ENCODE measurements at regions not wholly inside any gene's neighbourhood (a gene's known extent, or its start where the extent isn't known, plus 50 kb on each side); places are given as distances from the start of the nearest gene placed in this dataset.
A peak's percentile ranks its signal among the peaks of the same experiment; 100 is the strongest.
"Not testable (repeated sequence)": the region's sequence is repeated elsewhere in the genome, so short reads cannot be mapped to it uniquely, and the experiment has no call there.

DNA sequence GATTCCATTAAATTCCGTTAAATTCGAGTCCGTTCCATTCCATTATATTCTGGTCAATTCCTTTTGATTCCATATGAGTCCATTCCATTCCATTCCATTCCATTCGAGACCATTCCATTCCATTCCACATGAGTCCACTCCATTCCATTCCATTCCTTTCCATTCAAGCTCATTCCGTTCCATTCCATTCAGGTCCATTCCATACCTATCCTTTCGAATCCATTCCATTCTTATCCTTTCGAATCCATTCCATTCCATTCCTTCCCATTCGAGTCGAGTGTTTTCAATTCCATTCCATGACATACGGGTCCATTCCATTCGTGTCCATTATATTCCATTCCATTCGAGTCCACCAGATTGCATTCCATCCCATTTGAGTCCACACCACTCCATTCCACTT lies 1127.4 kb downstream of the RPIA start:
- Mint-ChIP-seq H3K36me3 (ENCODE audit: insufficient read depth) (no peaks in the 10 kb centered on the region), H3K4me3 (no peak overlapping the region), H3K9me3 (peaks cover 91 to 100% of the 10 kb centered on the region in 2 donors), H3K27me3 (no peaks in the 10 kb centered on the region), H3K4me1 (ENCODE audit: low read depth in 2 of 2) (no peaks in the 10 kb centered on the region), H3K27ac (no peak overlapping the region)
- ATAC-seq (replicated peaks) (no peak), DNase-seq (no peak)

DNA sequence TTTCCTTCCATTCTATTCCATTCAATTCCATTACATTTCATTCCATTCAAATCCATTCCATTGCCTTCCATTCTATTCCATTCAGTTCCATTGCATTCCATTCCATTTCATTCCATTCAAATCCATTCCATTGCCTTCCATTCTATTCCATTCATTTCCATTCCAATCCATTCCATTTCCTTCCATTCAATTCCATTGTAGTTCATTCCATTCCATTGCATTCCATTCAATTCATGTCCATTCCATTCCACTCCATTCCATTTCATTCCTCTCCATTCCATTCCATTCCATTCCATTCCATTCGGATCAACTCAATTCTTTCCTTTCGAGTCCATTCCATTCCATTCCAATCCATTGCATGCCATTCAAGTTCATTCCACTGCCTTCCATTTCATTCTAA lies 1128.3 kb downstream of the RPIA start:
- Mint-ChIP-seq H3K4me3 (no peak overlapping the region), H3K9me3 (peaks cover 90 to 92% of the 10 kb centered on the region in 2 donors), H3K27ac (no peak overlapping the region), H3K36me3 (ENCODE audit: insufficient read depth) (no peaks in the 10 kb centered on the region), H3K4me1 (ENCODE audit: low read depth in 2 of 2) (no peaks in the 10 kb centered on the region), H3K27me3 (no peaks in the 10 kb centered on the region)
- ATAC-seq (replicated peaks) (no peak), DNase-seq (no peak)

DNA sequence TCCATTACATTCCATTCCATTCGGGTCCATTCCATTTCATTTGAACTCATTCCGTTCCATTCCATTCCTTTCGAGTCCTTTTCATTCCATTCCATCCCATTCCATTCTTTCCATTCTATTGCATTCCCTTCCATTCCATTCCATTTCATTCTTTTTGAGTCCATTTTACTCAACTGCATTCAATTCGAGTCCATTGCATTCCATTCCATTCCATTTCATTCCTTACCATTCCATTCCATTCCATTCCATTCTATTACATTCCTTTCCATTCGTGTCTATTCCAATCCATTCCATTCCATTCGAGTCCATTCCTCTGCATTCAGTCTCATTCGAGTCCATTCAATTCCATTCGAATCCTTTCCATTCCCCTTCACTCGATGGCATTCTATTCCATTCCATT lies 1128.8 kb downstream of the RPIA start:
- Mint-ChIP-seq H3K27me3 (no peaks in the 10 kb centered on the region), H3K9me3 (peaks cover 88 to 90% of the 10 kb centered on the region in 2 donors), H3K4me3 (no peak overlapping the region), H3K4me1 (ENCODE audit: low read depth in 2 of 2) (no peaks in the 10 kb centered on the region), H3K36me3 (ENCODE audit: insufficient read depth) (no peaks in the 10 kb centered on the region), H3K27ac (no peak overlapping the region)
- no peak for DNase-seq
- no peak for ATAC-seq (replicated peaks)

DNA sequence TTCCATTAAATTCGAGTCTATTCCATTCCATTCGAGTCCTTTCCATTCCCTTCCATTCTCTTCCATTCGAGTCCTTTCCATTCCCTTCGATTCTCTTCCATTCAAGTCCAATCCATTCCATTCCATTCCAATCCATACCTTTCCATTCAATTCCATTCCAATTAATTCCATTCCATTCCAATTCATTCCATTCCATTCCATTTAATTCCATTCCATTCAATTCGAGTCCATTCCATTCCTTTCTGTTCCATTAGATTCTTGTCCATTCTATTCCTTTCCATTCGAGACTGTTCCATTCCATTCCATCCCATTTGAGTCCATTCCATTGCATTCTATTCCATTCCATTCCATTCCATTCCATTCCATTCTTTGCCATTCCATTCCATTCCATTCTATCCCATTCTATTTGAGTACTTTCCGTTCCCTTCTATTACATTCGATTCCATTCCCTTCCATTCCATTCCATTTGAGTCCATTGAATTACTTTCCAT lies 1130.0 kb downstream of the RPIA start:
- Mint-ChIP-seq H3K36me3 (ENCODE audit: insufficient read depth) (no peaks in the 10 kb centered on the region), H3K27ac (no peak overlapping the region), H3K9me3 (peaks cover 76 to 90% of the 10 kb centered on the region in 2 donors), H3K27me3 (no peaks in the 10 kb centered on the region), H3K4me3 (no peak overlapping the region), H3K4me1 (ENCODE audit: low read depth in 2 of 2) (no peaks in the 10 kb centered on the region)
- ATAC-seq (replicated peaks) = no peak
- DNase-seq = no peak

DNA sequence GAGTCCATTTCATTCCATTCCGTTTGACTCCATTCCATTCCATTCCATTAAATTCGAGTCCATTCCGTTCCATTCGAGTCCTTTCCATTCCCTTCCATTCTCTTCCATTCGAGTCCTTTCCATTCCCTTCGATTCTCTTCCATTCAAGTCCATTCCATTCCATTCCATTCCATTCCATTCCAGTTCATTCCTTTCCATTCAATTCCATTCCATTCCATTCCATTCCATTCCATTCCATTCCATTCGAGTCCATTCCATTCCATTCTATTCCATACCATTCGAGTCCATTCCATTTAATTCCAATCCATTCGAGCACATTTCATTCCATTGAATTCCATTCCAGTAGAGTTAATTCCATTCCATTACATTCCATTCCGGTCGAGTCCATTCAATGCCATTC lies 1130.9 kb downstream of the RPIA start:
- not testable (repeated sequence) for H3K4me1 Mint-ChIP-seq (ENCODE audit: low read depth in 2 of 2); ATAC-seq (replicated peaks); H3K4me3 Mint-ChIP-seq; H3K27me3 Mint-ChIP-seq; DNase-seq; H3K36me3 Mint-ChIP-seq (ENCODE audit: insufficient read depth); H3K27ac Mint-ChIP-seq
- peaks cover 67 to 89% of the 10 kb centered on the region in 2 donors for H3K9me3 Mint-ChIP-seq

DNA sequence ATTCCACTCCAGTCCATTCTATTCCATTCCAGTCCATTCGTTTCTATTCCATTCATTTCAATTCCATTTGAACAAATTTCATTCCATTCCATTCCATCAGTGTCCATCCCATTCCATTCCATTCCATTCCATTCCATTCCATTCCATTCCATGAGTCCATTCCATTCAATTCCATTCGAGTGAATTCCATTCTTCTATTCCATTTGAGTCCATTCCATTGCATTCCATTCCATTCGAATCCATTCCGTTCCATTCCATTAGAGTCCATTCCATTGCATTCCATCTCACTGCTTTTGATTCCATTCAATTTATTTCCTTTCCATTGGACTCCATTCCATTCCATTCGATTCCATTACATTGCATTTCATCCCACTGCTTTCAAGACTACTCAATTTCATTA lies 1132.1 kb downstream of the RPIA start:
- H3K4me1 Mint-ChIP-seq (ENCODE audit: low read depth in 2 of 2) = no peaks in the 10 kb centered on the region
- H3K27ac Mint-ChIP-seq = no peak overlapping the region
- peaks cover 55 to 79% of the 10 kb centered on the region in 2 donors for H3K9me3 Mint-ChIP-seq
- no peaks in the 10 kb centered on the region for H3K36me3 Mint-ChIP-seq (ENCODE audit: insufficient read depth)
- H3K27me3 Mint-ChIP-seq = no peaks in the 10 kb centered on the region
- no peak overlapping the region for H3K4me3 Mint-ChIP-seq
- DNase-seq (no peak), ATAC-seq (replicated peaks) (no peak)

DNA sequence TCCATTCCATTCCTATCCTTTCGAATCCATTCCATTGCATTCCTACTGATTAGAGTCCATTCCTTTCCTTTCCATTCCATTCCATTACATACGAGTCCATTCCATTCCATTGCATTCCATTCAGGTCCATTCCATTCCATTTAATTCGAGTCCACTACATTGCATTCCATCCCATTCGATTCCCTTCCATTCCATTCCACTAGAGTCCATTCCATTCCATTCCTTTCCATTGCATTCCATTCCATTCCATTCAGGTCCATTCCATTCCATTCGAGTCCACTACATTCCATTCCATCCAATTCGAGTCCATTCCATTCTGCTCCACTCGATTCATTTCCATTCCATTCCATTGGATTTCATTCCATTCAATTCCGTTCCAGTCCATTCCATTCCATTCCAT lies 1133.6 kb downstream of the RPIA start:
- no peaks in the 10 kb centered on the region for H3K27me3 Mint-ChIP-seq
- H3K4me3 Mint-ChIP-seq = no peak overlapping the region
- DNase-seq (no peak), ATAC-seq (replicated peaks) (no peak)
- H3K27ac Mint-ChIP-seq = no peak overlapping the region
- no peaks in the 10 kb centered on the region for H3K4me1 Mint-ChIP-seq (ENCODE audit: low read depth in 2 of 2)
- H3K9me3 Mint-ChIP-seq = peaks cover 40 to 71% of the 10 kb centered on the region in 2 donors
- no peaks in the 10 kb centered on the region for H3K36me3 Mint-ChIP-seq (ENCODE audit: insufficient read depth)

DNA sequence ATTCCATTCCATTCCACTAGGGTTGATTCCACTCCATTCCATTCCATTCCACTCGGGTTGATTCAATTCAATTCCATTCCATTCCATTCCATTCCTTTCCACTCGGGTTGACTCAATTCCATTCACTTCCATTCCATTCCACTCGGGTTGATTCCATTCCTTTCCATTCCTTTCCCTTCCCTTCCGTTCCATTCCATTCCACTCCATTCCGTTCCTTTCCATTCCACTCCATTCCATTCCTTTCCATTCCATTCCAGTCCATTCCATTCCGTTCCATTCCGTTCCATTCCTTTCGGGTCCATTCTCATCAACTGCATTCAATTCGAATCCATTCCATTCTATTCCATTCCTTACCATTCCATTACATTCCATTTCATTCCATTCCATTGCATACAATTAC lies 1135.3 kb downstream of the RPIA start:
- not testable (repeated sequence) for H3K27ac Mint-ChIP-seq; DNase-seq; ATAC-seq (replicated peaks); H3K4me1 Mint-ChIP-seq (ENCODE audit: low read depth in 2 of 2); H3K4me3 Mint-ChIP-seq; H3K36me3 Mint-ChIP-seq (ENCODE audit: insufficient read depth); H3K27me3 Mint-ChIP-seq
- H3K9me3 Mint-ChIP-seq = peaks cover 31 to 64% of the 10 kb centered on the region in 2 donors

DNA sequence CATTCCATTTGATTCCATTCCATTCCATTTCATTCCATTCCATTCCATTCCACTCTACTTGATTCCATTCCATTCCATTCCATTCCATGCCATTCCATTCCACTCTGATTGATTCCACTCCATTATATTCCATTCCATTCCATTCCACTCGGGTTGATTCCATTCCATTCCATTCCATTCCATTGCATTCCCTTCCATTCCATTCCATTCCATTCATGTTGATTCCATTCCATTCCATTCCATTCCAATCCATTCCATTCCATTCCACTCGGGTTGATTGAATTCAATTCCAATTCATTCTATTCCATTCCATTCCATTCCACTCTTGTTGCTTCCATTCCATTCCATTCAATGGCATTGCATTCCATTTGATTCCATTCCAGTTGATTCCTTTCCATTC lies 1136.4 kb downstream of the RPIA start:
- peaks cover 20 to 58% of the 10 kb centered on the region in 2 donors for H3K9me3 Mint-ChIP-seq
- not testable (repeated sequence) for H3K36me3 Mint-ChIP-seq (ENCODE audit: insufficient read depth); ATAC-seq (replicated peaks); H3K27me3 Mint-ChIP-seq; DNase-seq; H3K4me1 Mint-ChIP-seq (ENCODE audit: low read depth in 2 of 2); H3K27ac Mint-ChIP-seq; H3K4me3 Mint-ChIP-seq

DNA sequence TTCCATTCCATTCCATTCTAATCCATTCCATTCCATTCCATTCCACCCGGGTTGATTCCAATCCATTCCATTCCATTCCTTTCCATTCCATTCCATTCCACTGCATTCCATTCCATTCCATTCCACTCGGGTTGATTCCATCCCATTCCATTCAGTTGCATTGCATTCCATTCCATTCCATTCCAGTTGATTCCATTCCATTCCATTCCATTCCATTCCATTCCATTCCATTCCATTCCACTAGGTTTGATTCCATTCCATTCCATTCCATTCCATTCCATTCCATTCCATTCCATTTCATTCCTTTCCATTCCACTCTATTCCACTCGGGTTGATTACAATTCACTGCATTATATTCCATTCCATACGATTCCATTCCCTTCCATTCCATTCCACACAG lies 1136.9 kb downstream of the RPIA start:
- not testable (repeated sequence) for H3K27me3 Mint-ChIP-seq; ATAC-seq (replicated peaks); H3K27ac Mint-ChIP-seq; H3K4me1 Mint-ChIP-seq (ENCODE audit: low read depth in 2 of 2); H3K4me3 Mint-ChIP-seq; H3K36me3 Mint-ChIP-seq (ENCODE audit: insufficient read depth); DNase-seq
- H3K9me3 Mint-ChIP-seq = peaks cover 14 to 56% of the 10 kb centered on the region in 2 donors

DNA sequence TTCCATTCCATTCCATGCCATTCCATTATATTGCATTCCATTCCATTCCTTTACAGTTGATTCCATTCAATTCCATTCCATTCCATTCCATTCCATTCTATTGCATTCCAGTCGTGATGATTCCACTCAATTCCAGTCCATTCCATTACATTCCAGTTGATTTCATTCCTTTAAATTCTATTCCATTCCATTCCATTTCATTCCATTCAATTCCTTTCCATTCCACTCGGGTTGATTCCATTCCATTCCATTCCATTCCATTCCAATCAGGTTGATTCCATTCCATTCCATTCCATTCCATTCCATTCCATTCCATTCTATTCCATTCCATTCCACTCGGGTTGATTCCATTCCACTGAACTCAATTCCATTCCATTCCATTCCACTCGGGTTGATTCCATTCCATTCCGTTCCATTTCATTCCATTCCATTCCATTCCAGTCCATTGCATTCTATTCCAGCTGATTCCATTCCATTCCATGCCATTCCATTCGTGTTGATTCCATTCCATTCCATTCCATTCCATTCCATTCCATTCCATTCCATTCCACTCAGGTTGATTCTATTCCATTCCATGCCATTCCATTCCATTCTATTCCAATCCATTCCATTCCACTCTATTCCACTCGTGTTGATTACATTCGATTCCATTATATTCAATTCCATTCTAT lies 1137.6 kb downstream of the RPIA start:
- not testable (repeated sequence) for DNase-seq; H3K4me1 Mint-ChIP-seq (ENCODE audit: low read depth in 2 of 2); ATAC-seq (replicated peaks); H3K4me3 Mint-ChIP-seq; H3K36me3 Mint-ChIP-seq (ENCODE audit: insufficient read depth); H3K27ac Mint-ChIP-seq; H3K27me3 Mint-ChIP-seq
- H3K9me3 Mint-ChIP-seq = peaks cover 8 to 49% of the 10 kb centered on the region in 2 donors

DNA sequence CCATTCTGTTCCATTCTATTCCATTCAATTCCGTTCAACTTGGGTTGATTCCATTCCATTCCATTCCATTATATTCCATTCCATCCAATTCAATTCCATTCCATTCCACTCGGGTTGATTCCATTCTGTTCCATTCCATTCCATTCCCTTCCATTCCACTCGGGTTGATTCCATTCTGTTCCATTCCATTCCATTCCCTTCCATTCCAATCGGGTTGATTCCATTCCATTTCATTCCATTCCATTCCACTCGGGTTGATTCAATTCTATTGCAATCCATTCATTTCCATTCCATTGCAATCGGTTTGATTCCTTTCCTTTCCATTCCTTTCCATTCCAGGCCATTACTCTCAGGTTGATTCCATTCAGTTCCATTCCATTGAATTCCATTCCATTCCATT lies 1138.4 kb downstream of the RPIA start:
- H3K4me3 Mint-ChIP-seq = no peak overlapping the region
- H3K27me3 Mint-ChIP-seq = no peaks in the 10 kb centered on the region
- no peaks in the 10 kb centered on the region for H3K36me3 Mint-ChIP-seq (ENCODE audit: insufficient read depth)
- no peak overlapping the region for H3K27ac Mint-ChIP-seq
- no peak for DNase-seq
- H3K9me3 Mint-ChIP-seq = peaks cover 8 to 46% of the 10 kb centered on the region in 2 donors
- H3K4me1 Mint-ChIP-seq (ENCODE audit: low read depth in 2 of 2) = no peaks in the 10 kb centered on the region
- ATAC-seq (replicated peaks) = no peak

DNA sequence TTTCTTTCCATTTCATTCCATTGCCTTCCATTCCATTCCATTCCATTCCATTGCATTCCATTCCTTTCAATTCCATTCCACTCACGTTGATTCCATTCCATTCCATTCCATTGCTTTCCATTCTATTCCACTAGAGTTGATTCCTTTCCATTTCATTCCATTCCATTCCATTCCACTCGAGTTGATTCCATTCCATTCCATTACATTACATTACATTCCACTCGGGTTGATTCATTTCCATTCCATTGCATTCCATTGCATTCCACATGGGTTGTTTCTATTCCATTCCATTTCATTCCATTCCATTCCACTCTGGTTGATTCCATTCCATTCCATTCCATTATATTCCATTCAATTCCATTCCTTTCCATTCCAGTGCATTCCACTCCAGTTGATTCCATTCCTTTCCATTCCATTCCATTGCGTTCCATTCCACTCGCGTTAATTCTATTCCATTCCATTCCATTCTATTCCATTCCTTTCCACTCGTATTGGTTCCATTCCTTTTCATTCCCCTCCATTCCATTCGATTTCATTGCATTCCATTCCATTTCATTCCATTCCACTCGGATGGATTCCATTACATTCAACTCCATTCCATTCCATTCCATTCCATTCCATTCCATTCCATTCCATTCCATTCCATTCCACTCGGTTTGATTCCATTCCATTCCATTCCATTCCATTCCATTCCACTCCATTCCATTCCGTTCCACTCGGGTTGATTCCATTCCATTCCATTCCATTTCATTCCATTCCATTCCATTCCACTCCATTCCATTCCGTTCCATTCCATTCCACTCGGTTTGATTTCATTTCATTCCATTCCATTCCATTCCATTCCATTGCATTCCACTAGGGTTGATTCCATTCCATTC lies 1139.1 kb downstream of the RPIA start:
- ATAC-seq (replicated peaks) = peak; percentile 19
- not testable (repeated sequence) for H3K27ac Mint-ChIP-seq; DNase-seq; H3K27me3 Mint-ChIP-seq; H3K36me3 Mint-ChIP-seq (ENCODE audit: insufficient read depth); H3K4me1 Mint-ChIP-seq (ENCODE audit: low read depth in 2 of 2); H3K4me3 Mint-ChIP-seq
- H3K9me3 Mint-ChIP-seq = peaks cover 8 to 39% of the 10 kb centered on the region in 2 donors

Data from effector memory CD8-positive, alpha-beta T cell (primary cell).